ENCODE measurements at regions not wholly inside any gene's neighbourhood (a gene's known extent, or its start where the extent isn't known, plus 50 kb on each side); places are given as distances from the start of the nearest gene placed in this dataset.

GRCh38 chr2:16000642-16001041, 60.3 kb downstream of the MYCN start:
- no peak for DNase-seq (ENCODE audit: low read depth)
- no peak for TF ChIP-seq CTCF (IDR thresholded peaks at IDR 0.05; ENCODE audit: insufficient read depth, low read depth, low read length, missing control alignments)

GRCh38 chr2:15999596-16000469, 59.5 kb downstream of the MYCN start:
- TF ChIP-seq CTCF (IDR thresholded peaks at IDR 0.05; ENCODE audit: insufficient read depth, low read depth, low read length, missing control alignments), result no peak
- no peak overlapping the region for H3K4me3 ChIP-seq (ENCODE audit: low read length)
- no peak for DNase-seq (ENCODE audit: low read depth)

More at GRCh38 chr2:16000642-16001041, 60.3 kb downstream of the MYCN start:
- H3K4me3 ChIP-seq (ENCODE audit: low read length), result no peak overlapping the region

- H3K4me3 ChIP-seq (ENCODE audit: low read length), result no peak overlapping the region
- no peak for TF ChIP-seq CTCF (IDR thresholded peaks at IDR 0.05; ENCODE audit: insufficient read depth, low read depth, low read length, missing control alignments)
- DNase-seq (ENCODE audit: low read depth), result no peak
These were observed 57.5 kb downstream of the MYCN start for GRCh38 chr2:15997728-15998280.

GRCh38 chr2:15996536-15997423, 56.4 kb downstream of the MYCN start:
- DNase-seq (ENCODE audit: low read depth), result no peak
- no peak overlapping the region for H3K4me3 ChIP-seq (ENCODE audit: low read length)
- TF ChIP-seq CTCF (IDR thresholded peaks at IDR 0.05; ENCODE audit: insufficient read depth, low read depth, low read length, missing control alignments), result no peak

Measured in epithelial cell of esophagus (primary cell).